AG08396 (cell line): ENCODE measurements at regions not wholly inside any gene's neighbourhood (a gene's known extent, or its start where the extent isn't known, plus 50 kb on each side); places are given as distances from the start of the nearest gene placed in this dataset.
A peak's percentile ranks its signal among the peaks of the same experiment; 100 is the strongest.
"Not testable (repeated sequence)": the region's sequence is repeated elsewhere in the genome, so short reads cannot be mapped to it uniquely, and the experiment has no call there.

Source experiments
- DNase-seq: peaks from one replicate; pipeline ENCODE4 v3.0.0; 2012; ENCODE audit warnings: low spot score, mixed read lengths

DNA sequence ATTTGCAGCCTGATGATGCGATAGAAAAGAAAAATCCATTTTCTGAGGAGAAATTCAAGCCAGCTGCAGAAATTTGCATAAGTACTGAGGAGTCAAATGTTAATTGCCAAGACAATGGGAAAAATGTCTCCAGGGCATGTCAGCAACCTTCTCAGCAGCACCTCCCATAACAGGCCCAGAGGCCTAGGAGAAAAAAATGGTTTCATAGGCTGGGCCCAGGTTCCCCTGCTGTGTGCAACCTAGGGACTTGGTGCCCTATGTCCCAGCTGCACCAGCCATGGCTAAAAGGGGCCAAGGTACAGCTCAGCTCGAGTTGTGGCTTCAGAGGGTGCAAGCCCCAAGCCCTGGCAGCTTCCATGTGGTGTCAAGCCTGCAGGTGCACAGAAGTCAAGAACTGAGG lies 144.8 kb upstream of the PRKD1 start:
- DNase-seq: not testable (repeated sequence)

DNA sequence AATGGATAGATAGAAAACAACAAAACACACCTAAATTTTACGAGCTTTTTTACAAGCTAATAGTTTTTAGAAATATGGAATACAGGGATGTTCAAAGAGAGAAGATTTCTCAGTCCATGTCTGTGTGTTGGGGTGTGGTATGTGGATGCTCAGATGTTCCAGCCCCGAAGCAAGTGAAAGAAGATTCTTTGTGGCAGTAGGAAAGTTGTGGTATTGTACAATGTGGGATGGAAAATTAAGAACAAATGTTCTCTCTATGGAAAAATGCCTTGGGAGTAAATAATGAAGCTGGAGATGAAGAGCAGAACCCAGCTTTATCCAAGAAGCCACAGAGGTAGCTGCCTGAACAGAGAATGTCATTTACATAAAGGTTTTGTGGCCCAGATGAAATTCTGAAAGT lies 150.3 kb upstream of the PRKD1 start:
- no peak for DNase-seq

DNA sequence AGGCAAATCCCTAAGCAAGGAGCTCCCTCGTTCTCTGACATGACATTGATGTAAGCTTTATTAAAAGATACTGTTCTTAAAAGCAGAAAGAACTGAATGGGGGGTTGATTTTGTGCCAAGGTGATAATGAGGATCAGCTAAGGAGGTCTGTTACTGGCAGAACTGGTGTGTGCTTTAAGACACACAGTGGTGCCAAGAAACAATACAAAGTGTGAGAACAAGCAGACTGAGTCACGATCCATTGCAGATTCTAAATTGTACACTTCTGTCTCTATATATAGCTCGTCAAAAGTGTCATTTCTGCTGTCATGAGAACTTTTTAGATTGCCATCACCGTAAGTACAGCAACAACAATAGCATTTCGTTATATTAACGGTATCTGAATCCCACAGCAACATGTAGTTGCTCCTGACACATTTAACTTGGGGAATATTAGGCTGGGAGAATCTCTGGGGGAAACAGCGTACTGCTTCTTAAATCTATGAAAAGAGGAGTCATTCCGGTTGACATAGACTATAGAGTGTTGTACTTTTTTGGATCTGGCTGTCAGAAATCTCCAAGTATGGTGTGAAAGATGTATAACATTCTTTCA lies 151.3 kb upstream of the PRKD1 start:
- no peak for DNase-seq

DNA sequence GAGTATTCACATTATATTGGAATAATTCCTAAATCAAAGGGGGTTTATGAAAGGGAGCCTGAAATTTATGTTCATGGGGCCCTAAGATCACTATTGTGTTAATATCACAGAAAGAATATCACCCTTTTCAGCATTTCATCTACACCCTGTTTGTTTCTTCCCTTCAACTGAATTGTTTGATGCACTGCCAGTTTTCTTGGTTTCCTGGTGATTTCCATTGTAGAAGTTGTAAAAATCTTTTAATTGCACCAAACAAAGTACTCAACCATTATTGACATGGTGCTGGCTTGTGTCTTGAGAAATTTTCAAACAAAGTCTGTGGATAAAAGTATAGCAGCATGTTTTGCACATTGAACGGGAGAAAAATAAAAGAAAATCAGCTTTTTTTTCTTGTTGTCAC lies 154.8 kb upstream of the PRKD1 start:
- DNase-seq: no peak

DNA sequence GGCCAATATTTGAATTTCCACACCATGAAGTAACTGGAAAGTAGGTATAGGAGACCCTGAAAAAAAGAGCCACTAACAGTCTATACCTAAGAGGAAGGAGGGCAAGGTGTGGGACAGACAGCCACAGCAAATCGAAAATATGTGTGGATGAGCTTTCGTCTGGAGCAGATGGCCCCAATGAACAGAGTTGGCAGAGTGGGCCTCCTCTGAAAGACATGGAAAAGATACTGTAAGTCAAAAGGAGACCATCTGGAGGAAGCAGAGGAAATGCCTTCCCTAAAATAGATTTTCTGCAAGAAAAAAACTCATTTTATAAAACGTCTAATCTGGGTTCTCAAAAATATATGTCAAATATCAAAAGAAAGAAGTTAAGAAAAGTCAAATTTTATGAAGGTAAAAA lies 157.2 kb upstream of the PRKD1 start:
- DNase-seq: no peak

DNA sequence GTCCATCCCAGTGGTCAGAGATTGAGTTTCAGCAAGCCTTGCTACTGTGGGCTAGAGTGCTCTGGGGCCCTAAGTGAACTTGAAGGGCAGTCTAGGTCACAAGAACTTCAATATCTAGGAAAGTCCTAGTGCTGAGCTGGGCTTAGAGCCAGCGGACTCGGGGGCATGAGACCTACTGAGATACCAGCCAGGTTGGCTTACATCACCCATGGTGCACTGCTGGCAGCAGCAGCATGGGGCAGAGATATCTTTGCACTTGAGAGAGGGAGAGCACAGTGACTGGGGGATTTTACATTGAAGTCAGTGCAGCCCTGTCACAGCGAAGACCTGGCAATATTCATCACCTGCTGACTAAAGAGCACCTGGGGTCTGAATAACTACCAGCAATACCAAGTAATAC lies 158.3 kb upstream of the PRKD1 start:
- no peak for DNase-seq

DNA sequence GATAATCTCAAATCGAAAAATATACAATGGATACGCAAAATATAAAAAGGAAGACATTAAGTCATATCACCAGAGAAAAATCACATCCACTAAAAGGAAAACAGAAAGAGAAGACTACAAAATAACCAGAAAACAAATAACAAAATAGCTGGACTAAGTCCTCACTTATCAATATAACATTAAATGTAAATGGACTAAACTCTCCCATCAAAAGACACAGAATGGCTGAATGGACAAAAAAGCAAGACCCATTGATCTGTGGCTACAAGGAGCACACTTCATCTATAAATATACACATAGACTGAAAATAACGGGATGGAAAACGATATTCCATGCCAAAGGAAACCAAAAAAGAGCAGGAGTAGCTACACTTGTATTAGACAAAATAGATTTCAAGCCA lies 161.0 kb upstream of the PRKD1 start:
- no peak for DNase-seq

DNA sequence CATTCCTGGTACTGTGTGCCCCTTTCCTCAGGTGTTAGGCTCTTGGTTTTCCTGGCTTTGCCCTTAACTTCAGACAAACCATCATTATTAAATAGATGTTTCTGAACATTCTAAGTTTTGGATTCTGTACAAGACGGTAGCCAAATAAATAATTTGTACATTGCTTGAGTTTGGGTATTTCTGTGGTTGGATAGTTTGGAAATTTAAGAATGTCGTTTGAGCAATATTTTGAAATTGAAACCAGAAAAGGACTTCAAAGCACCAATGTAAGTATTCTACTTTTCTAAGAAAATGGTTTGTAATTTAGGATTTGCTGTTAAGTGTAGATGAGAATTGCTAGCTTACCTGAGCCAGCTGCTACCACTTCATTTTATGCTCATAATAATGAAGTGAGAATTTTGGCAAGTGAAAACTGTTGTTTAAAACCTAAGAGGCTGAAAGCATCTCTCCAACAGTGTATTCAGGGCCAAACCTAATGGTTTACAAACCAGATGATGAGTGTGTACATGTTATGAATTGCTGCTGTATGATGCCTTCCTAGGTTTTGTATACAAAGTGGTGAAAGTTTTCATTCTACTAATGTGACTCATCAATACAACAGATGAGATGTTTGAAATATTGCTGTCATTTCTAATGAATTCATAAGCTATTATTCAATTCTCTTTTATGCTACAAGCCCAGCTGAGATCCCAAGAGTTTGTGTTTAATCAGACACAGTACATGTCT lies 181.5 kb upstream of the PRKD1 start:
- DNase-seq: peak; percentile 50

DNA sequence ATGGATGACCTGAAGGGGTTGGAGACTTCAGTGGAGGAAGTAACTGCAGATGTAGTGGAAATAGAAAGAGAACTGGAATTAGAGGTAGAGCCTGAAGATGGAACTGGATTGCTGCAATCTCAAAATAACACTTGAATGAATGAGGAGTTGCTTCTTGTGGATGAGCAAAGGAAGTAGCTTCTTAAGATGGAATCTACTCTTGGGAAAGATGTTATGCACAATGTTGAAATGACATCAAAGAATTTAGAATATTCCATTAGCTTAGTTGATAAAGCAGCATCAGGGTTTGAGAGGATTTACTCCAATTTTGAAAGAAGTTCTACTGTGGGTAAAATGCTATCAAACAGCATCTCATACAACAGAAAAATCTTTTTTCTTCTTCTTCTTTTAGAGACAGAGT lies 186.4 kb upstream of the PRKD1 start:
- DNase-seq: no peak

DNA sequence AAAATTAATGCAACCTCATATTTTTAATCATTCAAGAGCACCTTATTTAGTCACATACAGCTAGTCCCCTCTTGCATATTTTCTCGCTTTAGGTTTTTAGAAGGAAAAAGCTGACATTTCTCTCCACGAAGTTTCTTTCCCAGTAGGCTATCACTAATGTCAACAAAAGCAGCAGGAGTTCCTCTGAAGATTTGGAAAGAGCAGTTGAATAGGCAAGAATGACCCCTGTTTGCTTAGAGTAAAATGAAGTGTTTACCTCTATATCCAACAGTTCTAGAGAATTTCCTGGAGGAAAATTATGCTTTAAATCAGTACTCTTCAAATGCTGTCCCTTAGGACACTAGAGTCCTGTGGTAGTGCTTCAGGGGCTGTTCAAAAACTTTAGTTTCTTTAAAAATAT lies 188.1 kb upstream of the PRKD1 start:
- DNase-seq: no peak

DNA sequence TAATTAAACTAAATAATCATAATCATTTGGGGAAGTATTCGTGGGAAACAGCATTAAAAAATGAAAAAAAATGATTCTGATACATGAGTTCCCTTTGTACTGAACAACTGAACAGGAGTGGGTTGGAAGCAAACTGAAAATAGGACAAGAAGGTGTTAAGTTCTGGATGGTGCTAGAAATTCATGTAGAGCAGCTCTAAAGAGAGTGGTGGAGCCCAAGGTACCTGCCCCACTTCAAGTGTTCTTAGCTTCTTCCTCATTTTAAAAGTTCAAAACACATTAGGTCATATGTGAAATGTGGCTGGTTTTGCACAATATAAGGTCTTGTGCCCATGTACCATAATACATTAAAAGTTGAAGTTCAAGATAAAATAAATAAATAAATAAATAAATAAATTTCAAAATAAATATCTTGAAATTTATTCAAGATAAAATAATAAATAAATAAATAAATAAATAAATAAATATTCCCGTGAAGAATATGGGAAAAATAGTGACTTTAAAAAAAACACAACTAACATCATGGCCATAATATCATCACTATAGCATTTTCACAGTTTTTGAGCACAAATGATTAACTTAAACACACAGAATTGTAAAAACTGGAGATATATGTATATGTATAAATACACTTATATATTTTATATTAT lies 191.5 kb upstream of the PRKD1 start:
- no peak for DNase-seq

DNA sequence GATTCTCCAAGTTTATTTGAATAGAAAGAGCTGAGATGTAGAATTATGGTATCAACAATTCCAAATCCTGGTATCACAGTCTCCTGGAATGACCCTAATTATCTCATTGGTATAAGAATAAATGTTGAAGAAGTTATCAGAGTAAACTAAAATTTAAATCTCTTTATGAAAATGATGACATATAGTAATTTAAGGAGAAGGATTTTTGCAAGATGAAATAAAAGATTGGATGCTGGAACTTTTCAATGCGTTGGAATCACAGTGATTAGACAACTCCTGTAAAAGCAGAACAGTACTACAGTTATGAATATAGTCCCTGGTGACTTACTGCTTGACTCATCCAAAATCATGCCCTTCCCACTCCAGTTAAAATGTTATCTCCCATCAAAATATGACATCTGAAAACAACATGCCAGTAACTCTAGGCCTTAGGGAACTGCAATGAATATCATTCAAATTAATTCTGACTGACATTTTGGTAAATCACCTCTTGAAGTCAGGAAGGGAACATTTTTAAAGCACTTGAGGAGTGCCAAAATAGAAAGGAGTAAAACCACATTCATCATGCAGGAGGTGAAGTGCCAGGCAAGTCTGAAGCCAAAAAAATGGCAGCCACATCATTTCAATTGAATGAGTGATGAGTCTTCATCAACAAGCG lies 197.8 kb upstream of the PRKD1 start:
- DNase-seq: no peak

DNA sequence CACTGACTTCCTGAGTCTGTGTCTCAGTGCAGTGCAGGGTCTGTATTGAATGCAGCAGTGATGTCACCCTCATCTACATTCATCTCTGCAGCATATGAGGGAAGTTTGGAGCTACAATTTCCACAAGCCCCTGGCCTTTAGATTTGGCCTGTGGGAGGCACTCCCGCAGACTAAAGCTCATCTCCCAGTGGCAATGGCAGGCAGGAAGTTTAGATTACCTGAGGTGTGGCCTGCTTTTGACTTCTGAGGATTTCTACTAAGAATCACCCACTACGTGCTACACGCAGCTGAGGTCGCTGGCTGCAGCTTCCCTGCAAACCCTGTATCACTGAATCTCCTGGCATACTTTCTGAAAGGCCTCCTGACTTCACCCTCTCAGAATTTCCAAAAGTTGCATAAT lies 202.2 kb upstream of the PRKD1 start:
- DNase-seq: no peak

DNA sequence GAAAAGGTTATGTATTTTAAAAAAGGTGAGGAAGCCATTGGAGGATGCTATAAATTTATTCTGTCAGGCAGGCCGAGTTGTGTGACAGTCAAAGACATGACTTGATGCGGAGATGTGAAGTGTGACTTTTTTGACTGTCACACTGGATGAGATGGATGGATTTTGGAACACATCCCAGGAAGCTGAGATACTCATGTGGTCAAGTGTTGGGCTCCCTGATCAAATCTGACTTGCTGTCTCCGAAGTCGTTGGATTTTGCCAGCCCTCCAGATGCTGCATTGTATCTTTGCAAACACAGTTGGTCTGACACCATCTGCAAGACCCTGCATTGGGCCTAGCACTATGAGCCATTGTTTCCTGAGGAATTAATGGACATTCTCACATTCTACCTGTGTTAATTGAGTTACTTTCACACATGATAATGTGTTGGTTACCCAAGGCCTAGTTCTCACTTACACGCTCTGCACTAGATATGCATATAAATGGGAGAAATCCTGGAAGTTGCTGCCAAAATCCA lies 204.0 kb upstream of the PRKD1 start:
- DNase-seq: no peak

DNA sequence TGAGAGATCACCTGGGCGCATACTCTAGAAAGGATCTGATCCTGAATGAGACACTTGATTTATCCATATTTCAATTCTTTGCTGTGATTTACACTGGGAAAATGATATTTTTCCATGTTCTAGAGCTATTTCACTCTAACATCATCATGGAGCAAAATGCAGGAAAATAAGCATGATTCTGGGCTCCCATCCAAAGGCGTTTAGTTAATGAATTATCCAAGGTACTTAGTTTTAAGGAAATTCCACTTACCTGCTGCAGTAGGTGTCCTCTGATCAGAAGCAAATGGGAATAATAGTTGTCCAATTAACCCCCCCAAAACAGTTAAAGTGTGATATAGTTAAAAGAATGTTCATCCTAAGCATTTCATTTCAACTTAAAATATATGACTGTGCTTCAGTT lies 204.5 kb upstream of the PRKD1 start:
- DNase-seq: no peak

DNA sequence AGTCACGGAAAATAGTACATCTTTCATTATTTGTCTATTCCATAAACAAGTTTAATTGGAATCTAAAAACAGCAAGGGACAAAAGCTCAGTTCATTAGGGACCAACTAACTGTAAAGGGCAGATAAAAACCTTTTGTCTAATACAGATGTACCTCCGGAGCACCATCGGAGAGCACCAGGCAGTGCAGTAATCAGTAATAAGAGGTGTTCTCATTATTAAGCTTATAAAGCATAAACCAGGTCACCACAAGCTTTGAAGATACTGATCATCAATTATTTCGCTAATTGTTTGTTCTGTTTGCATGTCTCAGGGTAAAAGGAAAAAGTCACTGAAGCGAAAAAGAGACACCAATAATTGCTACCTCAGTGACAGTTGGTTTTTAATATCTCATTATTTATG lies 207.3 kb upstream of the PRKD1 start:
- DNase-seq: no peak

DNA sequence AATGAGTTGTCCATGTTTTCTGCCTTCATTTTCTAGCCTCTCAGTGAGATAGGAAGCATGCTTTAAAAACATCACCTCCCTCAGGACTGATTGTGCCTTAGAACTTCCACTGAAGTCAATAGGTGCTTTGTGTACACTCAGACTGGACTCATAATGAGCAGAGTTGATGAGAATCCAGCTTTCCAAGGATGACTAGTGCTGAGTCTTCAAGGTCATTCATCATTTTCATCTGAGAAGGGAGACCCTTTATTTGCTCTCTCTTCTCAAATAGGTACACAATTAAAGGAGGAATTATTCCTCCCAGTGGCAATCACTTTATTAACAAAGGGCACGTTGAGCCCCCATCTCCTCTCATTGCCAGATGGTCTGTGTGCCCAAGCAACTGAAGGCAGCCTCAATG lies 210.9 kb upstream of the PRKD1 start:
- DNase-seq: no peak

DNA sequence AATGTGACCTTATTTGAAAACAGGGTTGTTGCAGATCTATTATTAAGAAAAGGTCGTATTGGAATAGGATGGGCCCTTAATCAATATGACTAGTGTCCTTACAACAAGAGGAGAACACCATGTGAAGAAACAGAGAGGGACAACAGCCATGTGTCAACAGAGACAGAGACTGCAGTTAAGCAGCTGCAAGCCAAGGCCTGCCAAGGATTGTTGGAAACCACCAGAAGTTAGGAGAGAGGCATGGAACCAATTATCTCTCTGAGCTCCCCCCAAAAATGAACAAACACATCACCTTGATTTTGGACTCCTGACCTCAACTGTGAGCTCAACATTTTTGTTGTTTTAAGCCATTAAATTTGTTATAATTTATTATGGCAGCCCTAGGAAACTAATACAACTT lies 214.6 kb upstream of the PRKD1 start:
- DNase-seq: no peak

DNA sequence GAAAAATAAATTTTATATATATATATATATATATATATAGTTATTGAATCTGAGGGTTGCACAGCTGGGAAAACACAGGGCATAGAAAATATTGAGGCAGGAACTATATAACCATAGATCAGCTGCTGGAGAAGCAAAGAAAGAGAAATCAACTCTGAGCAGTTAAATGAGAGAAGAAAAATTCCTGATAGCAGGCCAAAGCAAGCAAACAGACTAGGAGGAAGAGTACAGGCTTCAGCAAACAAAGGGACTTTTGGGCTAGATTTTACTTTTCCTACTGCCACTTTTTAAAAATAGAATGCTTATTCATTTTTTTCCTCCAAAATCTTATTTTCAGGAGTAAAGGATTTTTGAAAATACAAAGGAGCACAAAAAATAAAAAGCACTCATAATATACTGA lies 216.0 kb upstream of the PRKD1 start:
- peak; percentile 15 for DNase-seq

DNA sequence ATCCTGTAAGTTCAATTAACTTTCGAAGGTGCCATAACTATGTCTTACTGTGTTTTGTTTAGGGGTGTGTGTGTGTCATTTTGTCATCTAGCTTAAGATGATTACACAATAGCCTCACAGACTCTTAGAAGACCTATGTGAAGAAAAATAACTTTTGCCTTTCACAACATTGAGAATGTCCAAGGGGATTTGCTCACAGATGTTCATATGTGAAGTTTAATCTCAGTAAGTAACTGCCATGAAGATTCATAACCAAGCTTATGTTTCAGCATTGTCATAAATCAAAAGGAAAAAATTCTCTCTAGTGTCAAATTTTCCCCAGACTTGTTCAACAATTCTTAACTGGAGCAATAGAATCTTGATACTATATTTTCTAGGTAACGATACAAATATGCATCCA lies 226.1 kb upstream of the PRKD1 start:
- DNase-seq: no peak

DNA sequence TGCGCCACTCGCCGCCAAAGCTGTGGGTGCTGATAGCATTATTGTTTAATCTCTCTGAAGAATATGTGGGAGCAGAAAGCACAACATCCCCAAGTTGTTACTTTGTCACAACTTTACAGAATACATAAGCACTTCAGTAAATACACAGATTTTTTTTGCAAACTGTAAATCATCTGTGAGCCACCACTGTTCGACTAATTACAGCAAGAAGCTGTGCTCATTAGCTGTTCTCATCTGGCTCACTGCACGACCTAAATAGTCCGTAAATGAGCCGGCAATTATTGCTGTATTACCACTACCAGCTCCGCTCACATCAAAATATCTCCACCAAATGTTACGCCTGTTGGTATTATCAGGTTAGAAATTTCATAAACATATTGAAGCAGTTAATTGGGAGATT lies 228.9 kb upstream of the PRKD1 start:
- no peak for DNase-seq

DNA sequence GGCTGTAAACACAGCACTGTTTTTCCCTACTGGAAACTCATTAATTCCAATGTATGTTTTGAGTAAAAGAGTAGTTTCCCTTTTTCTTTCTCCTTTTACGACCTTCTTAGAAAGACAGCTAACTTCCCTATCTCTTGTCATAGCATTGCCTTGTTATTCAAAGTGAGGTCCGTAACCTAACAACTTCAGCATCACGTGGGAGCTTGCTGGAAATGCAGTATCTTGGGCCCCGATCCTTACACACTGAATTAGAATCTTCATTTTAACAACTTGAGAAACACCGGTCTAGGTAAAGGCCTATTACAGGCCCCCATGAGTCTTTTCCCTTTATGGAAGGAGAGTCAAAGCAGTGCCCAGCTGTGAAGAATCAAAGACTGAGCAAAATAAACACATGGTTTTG lies 230.7 kb upstream of the PRKD1 start:
- no peak for DNase-seq

DNA sequence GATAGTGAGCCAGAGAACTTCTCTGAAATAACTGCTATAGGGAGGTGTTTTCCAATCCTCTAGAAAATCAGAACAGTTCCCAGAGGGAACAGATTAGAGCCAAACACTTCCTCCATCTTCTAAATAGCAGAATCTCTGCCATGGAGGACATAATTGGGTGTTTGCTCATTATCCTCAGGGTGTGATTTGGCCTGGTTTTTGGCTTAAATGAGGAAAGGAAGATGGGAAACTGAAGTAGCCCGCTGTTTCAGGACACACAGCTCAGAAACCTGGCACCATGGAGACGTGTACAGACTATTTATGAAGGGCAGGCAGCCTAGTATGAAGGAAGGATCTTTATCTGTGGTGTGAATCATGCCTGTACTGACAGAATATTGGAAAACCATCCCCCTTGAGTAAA lies 231.7 kb upstream of the PRKD1 start:
- DNase-seq: no peak
